ENCODE measurements at regions not wholly inside any gene's neighbourhood (a gene's known extent, or its start where the extent isn't known, plus 50 kb on each side); places are given as distances from the start of the nearest gene placed in this dataset.

DNA sequence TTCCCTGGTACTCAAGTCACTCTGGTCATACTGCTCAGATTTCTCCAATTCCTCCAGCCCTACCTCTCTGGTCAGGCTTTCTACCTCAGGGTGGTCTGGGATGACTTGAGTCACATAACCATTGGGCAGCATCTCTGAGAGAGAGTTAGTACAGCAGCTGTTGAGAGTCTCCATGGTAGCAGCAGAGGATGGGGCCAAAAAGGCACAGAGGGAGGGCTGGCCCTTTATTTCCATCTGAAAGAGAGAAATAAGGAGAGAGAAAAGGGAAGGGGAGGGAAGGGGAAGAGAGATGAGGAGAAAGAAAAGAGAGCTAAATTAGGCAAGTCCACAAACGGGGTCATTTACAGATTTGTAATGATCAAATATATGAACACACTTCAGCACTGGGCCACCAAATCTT lies 149.1 kb upstream of the ARHGEF9 start:
- no peak overlapping the region for H3K27ac ChIP-seq (ENCODE audit: low read depth, low read length)
- DNase-seq (ENCODE audit: low read depth in 4 of 6, low spot score in 6 of 6), result no peak
- H3K27me3 ChIP-seq (ENCODE audit: control insufficient read depth, insufficient read depth, low read length), result no peaks in the 10 kb centered on the region
- no peaks in the 10 kb centered on the region for H3K9me3 ChIP-seq (ENCODE audit: control insufficient read depth, insufficient read depth, low read length)
- no CpG with 5 or more reads among the region's 1 CpG for WGBS (ENCODE audit: insufficient coverage)
- H3K4me3 ChIP-seq (ENCODE audit: low read depth, low read length), result no peak overlapping the region
- no peaks in the 10 kb centered on the region for H3K36me3 ChIP-seq (ENCODE audit: control insufficient read depth, insufficient read depth, low read length)
- no peaks in the 10 kb centered on the region for H3K4me1 ChIP-seq (ENCODE audit: control insufficient read depth, insufficient read depth, low read length)

DNA sequence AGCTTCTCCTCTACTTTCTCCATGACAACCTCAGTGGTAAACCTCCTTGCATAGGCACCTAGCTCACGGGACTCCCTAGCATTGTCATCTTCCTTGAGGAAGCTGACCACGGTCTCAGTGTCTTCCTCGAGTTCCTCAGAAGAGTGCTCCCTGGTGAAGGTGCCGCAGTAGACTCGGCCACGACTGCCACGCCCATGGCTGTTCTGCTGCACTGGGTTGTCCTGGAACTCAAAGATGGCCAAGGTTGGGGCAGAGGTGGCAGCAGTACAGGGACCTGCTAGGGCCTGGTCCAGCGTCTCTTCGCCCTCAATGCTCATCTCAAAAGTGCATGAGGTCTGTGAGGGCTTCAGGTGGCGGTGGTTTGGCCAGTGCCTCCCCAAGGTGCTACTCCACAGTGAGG lies 147.9 kb upstream of the ARHGEF9 start:
- H3K36me3 ChIP-seq (ENCODE audit: control insufficient read depth, insufficient read depth, low read length), result no peaks in the 10 kb centered on the region
- WGBS (ENCODE audit: insufficient coverage), result 87% methylated on average over 10 of the region's 10 CpGs
- no peak overlapping the region for H3K27ac ChIP-seq (ENCODE audit: low read depth, low read length)
- no peak overlapping the region for H3K4me3 ChIP-seq (ENCODE audit: low read depth, low read length)
- no peaks in the 10 kb centered on the region for H3K9me3 ChIP-seq (ENCODE audit: control insufficient read depth, insufficient read depth, low read length)
- no peaks in the 10 kb centered on the region for H3K27me3 ChIP-seq (ENCODE audit: control insufficient read depth, insufficient read depth, low read length)
- no peak for DNase-seq (ENCODE audit: low read depth in 4 of 6, low spot score in 6 of 6)
- H3K4me1 ChIP-seq (ENCODE audit: control insufficient read depth, insufficient read depth, low read length), result no peaks in the 10 kb centered on the region

DNA sequence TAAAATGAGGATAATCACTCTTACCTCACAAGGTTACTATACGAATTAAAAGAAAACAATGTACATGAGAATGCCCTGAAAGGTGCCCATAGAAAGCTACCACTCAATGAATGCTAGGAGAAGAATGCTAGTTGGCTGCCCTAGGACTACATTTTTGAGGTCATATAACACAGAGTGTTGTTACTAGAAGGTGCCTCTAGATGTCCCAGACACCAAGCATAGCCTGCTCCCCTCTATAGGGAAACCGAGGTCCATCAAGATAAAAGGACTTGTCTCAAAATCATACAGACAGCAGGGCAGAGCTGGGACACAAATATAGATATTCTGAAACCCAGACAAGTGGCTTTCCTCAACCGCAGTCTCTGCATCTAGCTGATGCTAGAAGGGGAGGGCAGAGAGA lies 147.0 kb upstream of the ARHGEF9 start:
- H3K27me3 ChIP-seq (ENCODE audit: control insufficient read depth, insufficient read depth, low read length), result no peaks in the 10 kb centered on the region
- no peak overlapping the region for H3K27ac ChIP-seq (ENCODE audit: low read depth, low read length)
- no peak overlapping the region for H3K4me3 ChIP-seq (ENCODE audit: low read depth, low read length)
- no peaks in the 10 kb centered on the region for H3K36me3 ChIP-seq (ENCODE audit: control insufficient read depth, insufficient read depth, low read length)
- WGBS (ENCODE audit: insufficient coverage), result no CpG with 5 or more reads among the region's 3 CpGs
- no peaks in the 10 kb centered on the region for H3K4me1 ChIP-seq (ENCODE audit: control insufficient read depth, insufficient read depth, low read length)
- H3K9me3 ChIP-seq (ENCODE audit: control insufficient read depth, insufficient read depth, low read length), result no peaks in the 10 kb centered on the region
- no peak for DNase-seq (ENCODE audit: low read depth in 4 of 6, low spot score in 6 of 6)

DNA sequence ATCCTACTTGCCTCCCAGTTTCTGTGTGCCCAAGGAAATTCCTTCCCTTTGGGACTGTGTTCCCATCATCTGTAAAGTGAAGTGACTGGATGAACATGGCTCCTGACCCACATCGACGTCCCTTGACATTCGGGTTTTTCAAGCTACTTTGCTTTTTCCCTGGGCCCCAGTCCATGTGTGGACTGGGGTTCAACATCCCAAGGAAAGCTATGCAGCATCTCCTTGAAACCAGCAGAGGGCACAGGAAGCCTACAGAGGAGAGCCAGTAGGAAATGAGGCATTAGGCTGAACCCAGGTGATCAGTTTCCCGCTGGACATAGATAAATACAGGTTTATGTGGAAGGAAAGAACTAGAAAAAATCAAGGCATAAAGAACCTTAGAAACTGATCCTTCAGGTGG lies 145.1 kb upstream of the ARHGEF9 start:
- Histone ChIP-seq H3K4me1 (ENCODE audit: control insufficient read depth, insufficient read depth, low read length) (no peaks in the 10 kb centered on the region), H3K27me3 (ENCODE audit: control insufficient read depth, insufficient read depth, low read length) (no peaks in the 10 kb centered on the region), H3K27ac (ENCODE audit: low read depth, low read length) (no peak overlapping the region), H3K4me3 (ENCODE audit: low read depth, low read length) (no peak overlapping the region), H3K36me3 (ENCODE audit: control insufficient read depth, insufficient read depth, low read length) (no peaks in the 10 kb centered on the region), H3K9me3 (ENCODE audit: control insufficient read depth, insufficient read depth, low read length) (peaks cover 1% of the 10 kb centered on the region)
- peak in 1 of 6 donors; percentile 0 for DNase-seq (ENCODE audit: low read depth in 4 of 6, low spot score in 6 of 6)
- 40% methylated on average over 3 of the region's 4 CpGs for WGBS (ENCODE audit: insufficient coverage)

DNA sequence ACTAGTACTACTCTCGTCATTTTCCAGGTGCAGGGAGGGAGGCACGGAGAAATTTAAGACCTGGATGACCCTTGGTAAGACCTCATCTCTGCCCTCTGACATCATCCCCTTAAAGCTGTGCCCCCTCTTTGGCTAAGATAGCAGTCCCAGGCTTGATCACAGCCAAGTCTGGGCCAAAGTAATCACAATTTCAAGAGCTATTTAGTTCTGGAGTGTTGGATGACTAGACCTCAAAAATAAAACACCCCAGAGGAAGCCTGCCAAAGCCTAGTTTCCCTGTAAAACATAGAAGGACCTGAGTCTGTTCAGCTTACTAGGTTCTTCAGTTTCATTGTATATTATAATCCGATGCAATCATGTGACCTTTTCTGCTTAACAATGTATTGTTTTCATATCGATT lies 144.6 kb upstream of the ARHGEF9 start:
- 100% methylated on average over 1 of the region's 4 CpGs for WGBS (ENCODE audit: insufficient coverage)
- H3K36me3 ChIP-seq (ENCODE audit: control insufficient read depth, insufficient read depth, low read length), result no peaks in the 10 kb centered on the region
- H3K4me3 ChIP-seq (ENCODE audit: low read depth, low read length), result no peak overlapping the region
- no peaks in the 10 kb centered on the region for H3K4me1 ChIP-seq (ENCODE audit: control insufficient read depth, insufficient read depth, low read length)
- H3K27me3 ChIP-seq (ENCODE audit: control insufficient read depth, insufficient read depth, low read length), result no peaks in the 10 kb centered on the region
- no peak for DNase-seq (ENCODE audit: low read depth in 4 of 6, low spot score in 6 of 6)
- H3K27ac ChIP-seq (ENCODE audit: low read depth, low read length), result no peak overlapping the region
- H3K9me3 ChIP-seq (ENCODE audit: control insufficient read depth, insufficient read depth, low read length), result peaks cover 1% of the 10 kb centered on the region

DNA sequence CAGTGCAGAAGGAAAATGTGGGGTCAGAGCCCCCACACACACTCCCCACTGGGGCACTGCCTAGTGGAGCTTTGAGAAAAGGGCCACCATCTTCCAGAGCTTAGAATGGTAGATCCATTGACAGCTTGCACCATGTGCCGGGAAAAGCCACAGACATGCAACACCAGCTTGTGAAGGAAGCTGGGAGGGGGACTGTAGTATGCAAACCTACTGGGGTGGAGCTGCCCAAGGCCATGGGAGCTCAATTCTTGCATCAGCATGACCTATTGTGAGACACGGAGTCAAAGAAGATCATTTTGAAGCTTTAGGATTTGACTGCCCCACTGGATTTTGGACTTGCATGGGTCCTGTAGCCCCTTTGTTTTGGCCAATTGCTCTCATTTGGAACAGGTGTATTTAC lies 142.8 kb upstream of the ARHGEF9 start:
- Histone ChIP-seq H3K4me1 (ENCODE audit: control insufficient read depth, insufficient read depth, low read length) (no peaks in the 10 kb centered on the region), H3K27me3 (ENCODE audit: control insufficient read depth, insufficient read depth, low read length) (no peaks in the 10 kb centered on the region), H3K4me3 (ENCODE audit: low read depth, low read length) (no peak overlapping the region), H3K36me3 (ENCODE audit: control insufficient read depth, insufficient read depth, low read length) (no peaks in the 10 kb centered on the region), H3K27ac (ENCODE audit: low read depth, low read length) (no peak overlapping the region), H3K9me3 (ENCODE audit: control insufficient read depth, insufficient read depth, low read length) (peaks cover 1% of the 10 kb centered on the region)
- WGBS (ENCODE audit: insufficient coverage), result 86% methylated on average over 2 of the region's 2 CpGs
- DNase-seq (ENCODE audit: low read depth in 4 of 6, low spot score in 6 of 6), result no peak

DNA sequence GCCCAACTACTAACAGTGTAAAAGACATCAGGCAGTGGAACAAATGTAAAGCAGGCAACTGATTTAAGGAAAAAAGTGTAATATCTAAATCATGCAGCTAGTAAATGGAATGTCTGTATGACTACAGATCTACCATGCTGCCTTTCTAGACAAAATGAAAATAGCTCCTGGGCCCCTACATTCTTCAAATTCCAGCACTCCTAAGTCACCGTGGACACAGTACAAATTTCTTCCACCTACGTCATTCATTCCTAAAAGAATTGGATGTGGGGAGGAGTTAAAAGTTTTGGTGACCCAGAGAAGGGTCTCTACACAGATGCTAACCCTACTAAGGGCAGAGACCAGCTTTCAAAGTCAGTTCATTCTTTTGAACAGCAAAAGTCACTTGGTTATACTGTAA lies 137.2 kb upstream of the ARHGEF9 start:
- no peaks in the 10 kb centered on the region for H3K4me1 ChIP-seq (ENCODE audit: control insufficient read depth, insufficient read depth, low read length)
- H3K36me3 ChIP-seq (ENCODE audit: control insufficient read depth, insufficient read depth, low read length), result no peaks in the 10 kb centered on the region
- H3K9me3 ChIP-seq (ENCODE audit: control insufficient read depth, insufficient read depth, low read length), result peaks cover 1% of the 10 kb centered on the region
- no peak for DNase-seq (ENCODE audit: low read depth in 4 of 6, low spot score in 6 of 6)
- WGBS (ENCODE audit: insufficient coverage), result no CpG with 5 or more reads among the region's 2 CpGs
- H3K27me3 ChIP-seq (ENCODE audit: control insufficient read depth, insufficient read depth, low read length), result no peaks in the 10 kb centered on the region
- H3K4me3 ChIP-seq (ENCODE audit: low read depth, low read length), result no peak overlapping the region
- no peak overlapping the region for H3K27ac ChIP-seq (ENCODE audit: low read depth, low read length)

DNA sequence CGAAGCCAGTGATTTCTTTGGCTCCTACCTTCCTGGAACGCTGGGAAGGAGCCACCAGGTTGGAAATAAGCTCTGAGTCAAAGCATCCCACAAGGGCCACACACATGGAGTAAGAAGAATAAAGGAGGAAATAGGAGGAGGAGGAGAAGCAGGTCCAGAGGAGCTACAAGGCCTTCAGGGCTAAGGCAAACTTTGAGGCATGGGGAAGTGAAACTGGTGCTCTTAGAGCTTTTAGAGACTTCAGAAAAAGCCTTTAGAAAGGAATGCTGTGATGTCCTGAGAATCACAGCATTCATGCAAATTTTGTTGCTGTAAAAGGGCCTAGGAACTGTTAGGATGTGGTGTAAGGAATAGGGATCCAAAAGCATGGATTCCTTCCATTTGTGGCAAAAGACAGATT lies 135.9 kb upstream of the ARHGEF9 start:
- no peak overlapping the region for H3K4me3 ChIP-seq (ENCODE audit: low read depth, low read length)
- H3K27ac ChIP-seq (ENCODE audit: low read depth, low read length), result no peak overlapping the region
- no peaks in the 10 kb centered on the region for H3K4me1 ChIP-seq (ENCODE audit: control insufficient read depth, insufficient read depth, low read length)
- 67% methylated on average over 1 of the region's 2 CpGs for WGBS (ENCODE audit: insufficient coverage)
- H3K36me3 ChIP-seq (ENCODE audit: control insufficient read depth, insufficient read depth, low read length), result no peaks in the 10 kb centered on the region
- no peak for DNase-seq (ENCODE audit: low read depth in 4 of 6, low spot score in 6 of 6)
- no peaks in the 10 kb centered on the region for H3K9me3 ChIP-seq (ENCODE audit: control insufficient read depth, insufficient read depth, low read length)
- no peaks in the 10 kb centered on the region for H3K27me3 ChIP-seq (ENCODE audit: control insufficient read depth, insufficient read depth, low read length)

DNA sequence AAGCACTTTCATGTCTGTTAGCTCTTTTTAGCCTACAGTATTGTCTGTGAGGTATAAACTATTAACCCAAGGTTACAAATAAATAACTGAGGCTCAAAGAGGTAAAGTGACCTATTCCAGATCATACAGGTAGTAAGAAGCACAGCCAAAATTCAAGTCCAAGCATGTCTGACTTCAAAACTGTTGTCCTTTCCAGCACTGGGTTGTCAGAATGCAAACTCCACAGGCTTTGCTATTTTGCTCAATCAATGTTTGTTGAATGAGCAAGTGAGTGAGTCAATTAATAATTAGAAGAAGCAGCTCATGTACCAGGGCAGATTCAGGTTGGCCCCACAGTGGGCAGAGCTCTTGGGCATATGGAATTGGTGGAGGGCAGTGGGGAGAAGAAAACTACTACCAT lies 134.1 kb upstream of the ARHGEF9 start:
- no peak overlapping the region for H3K27ac ChIP-seq (ENCODE audit: low read depth, low read length)

DNA sequence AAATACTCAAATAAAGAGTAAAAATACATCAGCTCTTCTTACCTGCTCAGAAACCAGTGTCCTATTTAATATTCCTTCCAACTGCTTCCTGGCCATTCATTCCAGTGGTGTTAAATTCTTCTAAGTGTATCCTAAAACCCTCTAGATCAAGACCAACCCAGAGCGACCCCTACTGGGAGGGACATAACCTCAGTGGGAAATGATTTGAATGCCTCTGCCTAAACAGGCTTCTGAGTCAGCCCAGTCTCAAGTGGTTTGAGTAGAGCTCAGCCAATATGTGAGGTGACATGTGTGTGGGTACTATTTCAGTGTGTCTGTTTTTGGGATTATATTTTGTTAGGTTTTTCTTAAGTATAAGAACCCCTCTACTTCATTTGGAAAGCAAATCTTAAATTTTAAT lies 133.6 kb upstream of the ARHGEF9 start:
- WGBS (ENCODE audit: insufficient coverage), result no CpG with 5 or more reads among the region's 1 CpG
- Histone ChIP-seq H3K36me3 (ENCODE audit: control insufficient read depth, insufficient read depth, low read length) (no peaks in the 10 kb centered on the region), H3K27ac (ENCODE audit: low read depth, low read length) (no peak overlapping the region), H3K4me1 (ENCODE audit: control insufficient read depth, insufficient read depth, low read length) (no peaks in the 10 kb centered on the region), H3K9me3 (ENCODE audit: control insufficient read depth, insufficient read depth, low read length) (peaks cover 7% of the 10 kb centered on the region), H3K27me3 (ENCODE audit: control insufficient read depth, insufficient read depth, low read length) (no peaks in the 10 kb centered on the region), H3K4me3 (ENCODE audit: low read depth, low read length) (no peak overlapping the region)
- DNase-seq (ENCODE audit: low read depth in 4 of 6, low spot score in 6 of 6), result no peak

More for the DNA sequence above, 134.1 kb upstream of the ARHGEF9 start:
- Histone ChIP-seq H3K4me3 (ENCODE audit: low read depth, low read length) (no peak overlapping the region), H3K36me3 (ENCODE audit: control insufficient read depth, insufficient read depth, low read length) (no peaks in the 10 kb centered on the region), H3K9me3 (ENCODE audit: control insufficient read depth, insufficient read depth, low read length) (peaks cover 3% of the 10 kb centered on the region), H3K4me1 (ENCODE audit: control insufficient read depth, insufficient read depth, low read length) (no peaks in the 10 kb centered on the region), H3K27me3 (ENCODE audit: control insufficient read depth, insufficient read depth, low read length) (no peaks in the 10 kb centered on the region)
- DNase-seq (ENCODE audit: low read depth in 4 of 6, low spot score in 6 of 6), result no peak
